DOHH2 (cell line): ENCODE measurements at regions not wholly inside any gene's neighbourhood (a gene's known extent, or its start where the extent isn't known, plus 50 kb on each side); places are given as distances from the start of the nearest gene placed in this dataset.

Source experiments
- H3F3A ChIP-seq: fragments of 200-600 bp; sonication (generic), shearing (Covaris generic); 2 replicates; pipeline ENCODE4 v1.6.0; 2016; ENCODE audit warnings: antibody characterized with exemption, mild to moderate bottlenecking; ENCODE audit not compliant: control insufficient read depth, insufficient read depth
- H3K27ac ChIP-seq: fragments of 200-600 bp; sonication (generic); 2 replicates; pipeline ENCODE4 v1.5.1; 2014; ENCODE audit warnings: low read depth, mild to moderate bottlenecking, low read length, moderate library complexity
- H3K27me3 ChIP-seq: fragments of 200-600 bp; sonication (generic); 2 replicates; pipeline ENCODE4 v1.6.1; 2014; ENCODE audit warnings: mild to moderate bottlenecking, low read length, mixed read lengths; ENCODE audit not compliant: control insufficient read depth
- H3K36me3 ChIP-seq: fragments of 200-600 bp; sonication (generic); 2 replicates; pipeline ENCODE4 v1.6.1; 2014; ENCODE audit warnings: mild to moderate bottlenecking, low read length, moderate library complexity, mixed read lengths; ENCODE audit not compliant: control insufficient read depth
- H3K4me1 ChIP-seq: fragments of 200-600 bp; sonication (generic); 2 replicates; pipeline ENCODE4 v1.6.1; 2014; ENCODE audit warnings: mild to moderate bottlenecking, low read length, mixed read lengths; ENCODE audit not compliant: control insufficient read depth
- H3K4me2 ChIP-seq: fragments of 200-600 bp; sonication (generic); 2 replicates; pipeline ENCODE4 v1.6.0; 2014; ENCODE audit warnings: mild to moderate bottlenecking, low read length, moderate library complexity
- H3K4me3 ChIP-seq: fragments of 200-600 bp; sonication (generic); 2 replicates; pipeline ENCODE4 v1.5.1; 2014; ENCODE audit warnings: mild to moderate bottlenecking, low read length, mixed read lengths
- H3K79me2 ChIP-seq: fragments of 200-600 bp; sonication (generic); 2 replicates; pipeline ENCODE4 v1.6.1; 2014; ENCODE audit warnings: mild to moderate bottlenecking, low read length, mixed read lengths; ENCODE audit not compliant: control insufficient read depth
- H3K9me2 ChIP-seq: fragments of 200-600 bp; sonication (generic); replicated peaks from 2 replicates; pipeline ENCODE4 v1.6.1; 2014; ENCODE audit warnings: mild to moderate bottlenecking, low read length, mixed read lengths; ENCODE audit not compliant: control insufficient read depth
- H3K9me3 ChIP-seq: fragments of 200-600 bp; sonication (generic); 2 replicates; pipeline ENCODE4 v1.6.1; 2014; ENCODE audit warnings: antibody characterized with exemption, low read length, mixed read lengths; ENCODE audit not compliant: control insufficient read depth, insufficient read depth
- H4K20me1 ChIP-seq: fragments of 200-600 bp; sonication (generic); 2 replicates; pipeline ENCODE4 v1.6.0; 2014; ENCODE audit warnings: low read depth, mild to moderate bottlenecking, antibody characterized with exemption, low read length, moderate library complexity; ENCODE audit not compliant: control insufficient read depth, insufficient read depth
- CTCF ChIP-seq: fragments of 200-600 bp; sonication (generic); IDR thresholded peaks from one replicate; pipeline ENCODE4 v1.5.1; 2014; ENCODE audit warnings: antibody characterized with exemption, mild to moderate bottlenecking, low read depth, low read length; ENCODE audit not compliant: poor library complexity, severe bottlenecking
- EZH2phosphoT487 ChIP-seq: fragments of 200-600 bp; sonication (generic); IDR thresholded peaks from 2 replicates; pipeline ENCODE4 v1.6.1; 2017; ENCODE audit warnings: borderline replicate concordance, mild to moderate bottlenecking, antibody characterized with exemption, low read length, moderate library complexity, mixed read lengths

- Histone ChIP-seq H3K4me2 (no peak overlapping the region), H3K4me1 (no peaks in the 10 kb centered on the region), H3K36me3 (no peaks in the 10 kb centered on the region), H3K27me3 (no peaks in the 10 kb centered on the region), H3K9me2 (no peaks in the 10 kb centered on the region), H3K79me2 (no peaks in the 10 kb centered on the region), H3K27ac (no peak overlapping the region), H3K9me3 (no peaks in the 10 kb centered on the region), H3F3A (no peaks in the 10 kb centered on the region), H4K20me1 (no peaks in the 10 kb centered on the region), H3K4me3 (no peak overlapping the region)
- TF ChIP-seq CTCF: no peak
- TF ChIP-seq EZH2phosphoT487: no peak
These were observed 155.1 kb upstream of the TANK start for GRCh38 chr2:161005170-161005569.

GRCh38 chr2:161008311-161008710 is 151.9 kb upstream of the TANK start:
- Histone ChIP-seq H3K9me3 (no peaks in the 10 kb centered on the region), H3K27ac (no peak overlapping the region), H3K4me3 (no peak overlapping the region), H3K79me2 (no peaks in the 10 kb centered on the region), H3K4me2 (no peak overlapping the region), H4K20me1 (no peaks in the 10 kb centered on the region), H3K4me1 (no peaks in the 10 kb centered on the region), H3K36me3 (no peaks in the 10 kb centered on the region), H3K9me2 (no peaks in the 10 kb centered on the region), H3K27me3 (no peaks in the 10 kb centered on the region), H3F3A (no peaks in the 10 kb centered on the region)
- TF ChIP-seq EZH2phosphoT487 (no peak), CTCF (no peak)

- Histone ChIP-seq H3K36me3 (no peaks in the 10 kb centered on the region), H4K20me1 (no peaks in the 10 kb centered on the region), H3K4me1 (no peaks in the 10 kb centered on the region), H3F3A (no peaks in the 10 kb centered on the region), H3K79me2 (no peaks in the 10 kb centered on the region), H3K27me3 (no peaks in the 10 kb centered on the region), H3K4me2 (no peak overlapping the region), H3K9me3 (no peaks in the 10 kb centered on the region), H3K9me2 (no peaks in the 10 kb centered on the region), H3K27ac (no peak overlapping the region), H3K4me3 (no peak overlapping the region)
- TF ChIP-seq CTCF: no peak
- TF ChIP-seq EZH2phosphoT487: no peak
These were observed 149.7 kb upstream of the TANK start for GRCh38 chr2:161010503-161011015.
